H1 (cell line): ENCODE measurements at regions not wholly inside any gene's neighbourhood (a gene's known extent, or its start where the extent isn't known, plus 50 kb on each side); places are given as distances from the start of the nearest gene placed in this dataset.

Source experiments
- CTCF ChIA-PET: fragments of 300-600 bp; sonication (Branson Sonifier 250); formaldehyde crosslinking; loops from one replicate; lab custom pipeline; 2021; ENCODE audit not compliant: partially characterized antibody; lab: Charles Lee
- POLR2A ChIA-PET: fragments of 300-600 bp; sonication (Branson Sonifier 250); formaldehyde crosslinking; loops from one replicate; lab custom pipeline; 2021; ENCODE audit warnings: inconsistent platforms; ENCODE audit not compliant: partially characterized antibody; lab: Charles Lee
- DNase-seq, 2 experiments: peaks; one replicate each; pipeline versions ENCODE4 v3.0.0 to v3.0.0-alpha.2; 2010 to 2022; ENCODE audit warnings: low spot score in 2 of 2, low read depth in 1 of 2, mixed read lengths in 1 of 2
- FAIRE-seq: peaks from 2 replicates; lab custom pipeline; 2011; peaks lifted over from hg19 to GRCh38; lab: Jason Lieb, UNC
- H2AFZ ChIP-seq: 2 replicates; pipeline ENCODE4 v1.8.1; 2012; ENCODE audit warnings: low read length, inconsistent platforms
- H2AK5ac ChIP-seq: 2 replicates; pipeline ENCODE4 v1.6.1; 2013; ENCODE audit warnings: low read depth, low read length
- H2BK120ac ChIP-seq: replicated peaks from 2 replicates; pipeline ENCODE3; 2013; ENCODE audit warnings: low read depth, low read length, inconsistent platforms
- H2BK12ac ChIP-seq: 2 replicates; pipeline ENCODE4 v1.6.1; 2013; ENCODE audit warnings: low read depth, low read length
- H2BK15ac ChIP-seq: 2 replicates; pipeline ENCODE4 v1.6.1; 2013; ENCODE audit warnings: low read length
- H2BK20ac ChIP-seq: 2 replicates; pipeline ENCODE4 v1.6.1; 2013; ENCODE audit warnings: low read length
- H2BK5ac ChIP-seq: 2 replicates; pipeline ENCODE4 v1.6.1; 2013; ENCODE audit warnings: low read depth, low read length
- H3K14ac ChIP-seq: 2 replicates; pipeline ENCODE4 v1.6.1; 2013; ENCODE audit warnings: inconsistent platforms; ENCODE audit not compliant: insufficient read length
- H3K18ac ChIP-seq: 2 replicates; pipeline ENCODE4 v1.6.1; 2013; ENCODE audit warnings: low read length; ENCODE audit errors: extremely low read depth
- H3K23ac ChIP-seq: 2 replicates; pipeline ENCODE4 v1.6.1; 2013; ENCODE audit warnings: inconsistent platforms; ENCODE audit not compliant: insufficient read length
- H3K23me2 ChIP-seq: 2 replicates; pipeline ENCODE4 v1.6.1; 2013; ENCODE audit warnings: low read depth, low read length
- H3K27ac ChIP-seq: 2 replicates; pipeline ENCODE4 v1.6.1; 2011; ENCODE audit warnings: low read depth, low read length, inconsistent platforms
- H3K27me3 ChIP-seq, 4 experiments: replicated peaks in 1 of 4; 1 replicate in 1 of 4; 2 replicates in 3 of 4; pipeline versions ENCODE4 v1.6.1 to v1.8.1; 2011 to 2013; ENCODE audit warnings: low read length in 3 of 4, mild to moderate bottlenecking in 3 of 4, inconsistent platforms in 2 of 4, mixed read lengths in 2 of 4, moderate library complexity in 1 of 4; ENCODE audit not compliant: control insufficient read depth in 3 of 4, insufficient read depth in 3 of 4; ENCODE audit errors: extremely low read depth in 1 of 4
- H3K36me3 ChIP-seq, 4 experiments: 2 replicates each; pipeline versions ENCODE4 v1.6.1 to v1.8.1; 2011 to 2013; ENCODE audit warnings: mild to moderate bottlenecking in 4 of 4, low read length in 3 of 4, moderate library complexity in 2 of 4, control low read depth in 1 of 4, inconsistent platforms in 1 of 4; ENCODE audit not compliant: insufficient read depth in 4 of 4, control insufficient read depth in 2 of 4
- H3K4ac ChIP-seq: replicated peaks from 2 replicates; pipeline ENCODE3; 2013; ENCODE audit warnings: low read length, low read depth, mixed read lengths, inconsistent platforms; ENCODE audit not compliant: insufficient read length
- H3K4me1 ChIP-seq, 4 experiments: replicated peaks in 1 of 4; 1 replicate in 1 of 4; 2 replicates in 3 of 4; pipeline versions ENCODE4 v1.6.1 to v1.8.1; 2011 to 2013; ENCODE audit warnings: low read length in 3 of 4, inconsistent platforms in 2 of 4, mixed read lengths in 1 of 4; ENCODE audit not compliant: insufficient read depth in 4 of 4, control insufficient read depth in 3 of 4
- H3K4me2 ChIP-seq, 2 experiments: 2 replicates each; pipeline versions ENCODE4 v1.6.1 to v1.8.1; 2011 to 2013; ENCODE audit warnings: low read depth in 2 of 2, low read length in 2 of 2, control low read depth in 1 of 2, inconsistent platforms in 1 of 2, mild to moderate bottlenecking in 1 of 2; ENCODE audit not compliant: insufficient read depth in 1 of 2
- H3K4me3 ChIP-seq, 4 experiments: fragments of 200-600, 300-600 bp in 1 of 4; sonication (generic), shearing (Covaris generic), sonication (Bioruptor Twin) in 1 of 4; 2 replicates each; pipeline versions ENCODE4 v1.5.1 to v1.8.1; 2011 to 2016; ENCODE audit warnings: low read length in 4 of 4, low read depth in 3 of 4, control low read depth in 2 of 4, inconsistent platforms in 2 of 4, mild to moderate bottlenecking in 2 of 4, mixed read lengths in 1 of 4, moderate library complexity in 1 of 4; ENCODE audit not compliant: insufficient read depth in 2 of 4; ENCODE audit errors: extremely low read depth in 1 of 4
- H3K56ac ChIP-seq: replicated peaks from 2 replicates; pipeline ENCODE3; 2013; ENCODE audit warnings: low read depth, mild to moderate bottlenecking, mixed read lengths, low read length, inconsistent platforms; ENCODE audit not compliant: insufficient read length
- H3K79me1 ChIP-seq: 2 replicates; pipeline ENCODE4 v1.6.1; 2013; ENCODE audit warnings: low read depth, low read length, control low read depth
- H3K79me2 ChIP-seq, 2 experiments: 2 replicates each; pipeline versions ENCODE4 v1.6.1 to v1.8.1; 2012 to 2013; ENCODE audit warnings: low read length in 2 of 2, mild to moderate bottlenecking in 2 of 2, inconsistent platforms in 1 of 2; ENCODE audit not compliant: insufficient read depth in 2 of 2, control insufficient read depth in 1 of 2
- H3K9ac ChIP-seq, 4 experiments: replicated peaks in 1 of 4; 1 replicate in 1 of 4; 2 replicates in 3 of 4; pipeline versions ENCODE4 v1.6.1 to v1.8.1; 2011 to 2013; ENCODE audit warnings: low read depth in 3 of 4, low read length in 3 of 4, control low read depth in 2 of 4, mild to moderate bottlenecking in 2 of 4, moderate library complexity in 2 of 4, inconsistent platforms in 1 of 4; ENCODE audit errors: extremely low read depth in 1 of 4
- H3K9me3 ChIP-seq, 2 experiments: 2 replicates each; pipeline versions ENCODE4 v1.6.1 to v1.8.1; 2012 to 2013; ENCODE audit warnings: mild to moderate bottlenecking in 2 of 2, moderate library complexity in 2 of 2, control low read depth in 1 of 2, inconsistent platforms in 1 of 2, low read depth in 1 of 2, low read length in 1 of 2, mixed read lengths in 1 of 2; ENCODE audit not compliant: insufficient read depth in 2 of 2
- H4K20me1 ChIP-seq, 2 experiments: replicated peaks in 1 of 2; 2 replicates each; pipeline versions ENCODE3 to v1.8.1; 2011 to 2013; ENCODE audit warnings: inconsistent platforms in 2 of 2, low read length in 2 of 2, mild to moderate bottlenecking in 1 of 2; ENCODE audit not compliant: insufficient read depth in 2 of 2, control insufficient read depth in 1 of 2
- H4K5ac ChIP-seq: 2 replicates; pipeline ENCODE4 v1.6.1; 2013; ENCODE audit warnings: low read length, low read depth, mixed read lengths, inconsistent platforms; ENCODE audit not compliant: insufficient read length
- H4K8ac ChIP-seq: 2 replicates; pipeline ENCODE4 v1.8.0; 2013; ENCODE audit warnings: mild to moderate bottlenecking, moderate library complexity, low read length, inconsistent platforms; ENCODE audit not compliant: insufficient read depth; ENCODE audit errors: extremely low read depth
- H4K91ac ChIP-seq: replicated peaks from 2 replicates; pipeline ENCODE3; 2013; ENCODE audit warnings: low read length, mixed read lengths, inconsistent platforms; ENCODE audit not compliant: insufficient read length
- CBX5 ChIP-seq: fragments of 300-800, 300-1000 bp; sonication (generic); IDR thresholded peaks from 2 replicates; pipeline ENCODE4 v1.7.1; 2016; ENCODE audit warnings: antibody characterized with exemption, low read length, low read depth
- CTBP2 ChIP-seq: IDR thresholded peaks from 2 replicates; pipeline ENCODE4 v1.7.0; 2011; ENCODE audit warnings: borderline replicate concordance, mild to moderate bottlenecking, moderate library complexity, mixed read lengths, low read length; ENCODE audit not compliant: insufficient read depth, insufficient read length
- HDAC6 ChIP-seq: IDR thresholded peaks from one replicate; pipeline ENCODE4 v1.7.1; 2012; ENCODE audit warnings: low read depth, mild to moderate bottlenecking, inconsistent platforms, low read length, moderate library complexity
- SIN3A ChIP-seq, 2 experiments: IDR thresholded peaks in 1 of 2; conservative IDR thresholded peaks in 1 of 2; 2 replicates each; pipeline ENCODE4 v1.6.1; 2011 to 2012; ENCODE audit warnings: low read length in 2 of 2, improper control_type of control experiment in 1 of 2, low read depth in 1 of 2, mild to moderate bottlenecking in 1 of 2
- SP2 ChIP-seq: IDR thresholded peaks from 2 replicates; pipeline ENCODE4 v1.6.1; 2012; ENCODE audit warnings: mild to moderate bottlenecking, low read length, inconsistent platforms
- TF ChIP-seq, protein P1 (sequence below): IDR thresholded peaks from 2 replicates; pipeline ENCODE4 v1.6.1; 2012; ENCODE audit warnings: inconsistent platforms

DNA sequence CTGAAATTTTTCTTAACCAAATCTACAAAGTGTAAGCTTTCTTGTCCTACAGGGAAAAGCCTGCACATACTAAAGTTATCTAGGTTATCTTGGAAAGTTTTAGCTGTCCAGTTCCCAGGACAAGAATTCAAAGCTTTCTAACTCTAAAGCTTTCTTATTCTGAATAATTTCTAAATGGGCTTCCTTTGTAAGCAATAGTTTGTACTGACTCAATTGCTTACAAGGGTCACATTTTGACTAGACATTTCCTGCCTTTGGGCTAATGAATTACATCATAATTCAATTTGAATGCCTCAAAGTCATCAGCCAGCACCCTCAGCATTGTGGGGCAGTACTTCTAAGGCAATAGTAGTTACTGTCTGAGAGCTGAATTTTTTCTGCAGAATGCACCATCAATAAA lies 223.0 kb downstream of the LTN1 start:
- Histone ChIP-seq H3K4me2 (no peak overlapping the region), H3K4ac (no peak overlapping the region)
- FAIRE-seq, result no peak
- TF ChIP-seq SIN3A (conservative IDR thresholded peaks at IDR 0.05 in 1 of 2, IDR thresholded peaks at IDR 0.05 in 1 of 2; ENCODE audit: low read depth in 1 of 2, low read length in 2 of 2) (no peak), CBX5 (no peak), HDAC6 (no peak), SP2 (no peak), CTBP2 (no peak)
- TF ChIP-seq, protein P1, sequence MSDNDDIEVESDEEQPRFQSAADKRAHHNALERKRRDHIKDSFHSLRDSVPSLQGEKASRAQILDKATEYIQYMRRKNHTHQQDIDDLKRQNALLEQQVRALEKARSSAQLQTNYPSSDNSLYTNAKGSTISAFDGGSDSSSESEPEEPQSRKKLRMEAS, result no peak

More for the DNA sequence above, 223.0 kb downstream of the LTN1 start:
- no peak overlapping the region for H2AFZ ChIP-seq
- H3K79me2 ChIP-seq, result no peaks in the 10 kb centered on the region
- no peaks in the 10 kb centered on the region for H3K36me3 ChIP-seq
- no peak overlapping the region for H4K5ac ChIP-seq
- no peak overlapping the region for H2BK15ac ChIP-seq
- H3K4me1 ChIP-seq, result no peaks in the 10 kb centered on the region
- H3K4me3 ChIP-seq, result no peak overlapping the region
- H2BK120ac ChIP-seq, result no peak overlapping the region
- H3K23me2 ChIP-seq, result no peaks in the 10 kb centered on the region
- no peak overlapping the region for H3K27ac ChIP-seq
- H3K23ac ChIP-seq, result no peak overlapping the region
- H3K18ac ChIP-seq, result no peak overlapping the region
- H3K56ac ChIP-seq, result no peak overlapping the region
- no peaks in the 10 kb centered on the region for H3K27me3 ChIP-seq
- no peak overlapping the region for H2BK5ac ChIP-seq
- DNase-seq, result no peak
- 0 out of 4 replicates have a peak, but pooled peaks cover 0 to 2% of the 10 kb centered on the region in 2 experiments for H3K9me3 ChIP-seq
- no peak overlapping the region for H2BK12ac ChIP-seq
- H2AK5ac ChIP-seq, result no peak overlapping the region
- no peak overlapping the region for H4K91ac ChIP-seq
- H2BK20ac ChIP-seq, result no peak overlapping the region
- H3K9ac ChIP-seq, result no peak overlapping the region
- H4K20me1 ChIP-seq, result no peaks in the 10 kb centered on the region
- H3K79me1 ChIP-seq, result no peaks in the 10 kb centered on the region
- ChIA-PET CTCF (interaction anchor here (0.7 to 1.3 kb wide), 3 partner anchors 24 to 170 kb away, joined by 3 to 4 read pairs (median 3); no protein-coding TSS in a partner anchor), POLR2A (no interaction called here)
- H3K14ac ChIP-seq, result no peak overlapping the region
- no peak overlapping the region for H4K8ac ChIP-seq
